Stimulated activated CD8-positive, alpha-beta memory T cell treated with anti-CD3 and anti-CD28 coated beads, Interleukin-4, amount 100 ng/mL, for 4 hours (primary cell): ENCODE measurements at regions not wholly inside any gene's neighbourhood (a gene's known extent, or its start where the extent isn't known, plus 50 kb on each side); places are given as distances from the start of the nearest gene placed in this dataset.

Source experiments
- DNase-seq, 2 donors: peaks; one replicate each; pipeline ENCODE4 v3.0.0-alpha.2; 2020; ENCODE audit warnings: low read depth in 2 of 2, low spot score in 1 of 2

GRCh38 chr2:60296219-60296955 lies 257.1 kb downstream of the BCL11A start:
- DNase-seq = no peak

- no peak for DNase-seq
These were observed 257.9 kb downstream of the BCL11A start for GRCh38 chr2:60295636-60295962.

GRCh38 chr2:60294901-60295635 lies 258.4 kb downstream of the BCL11A start:
- no peak for DNase-seq

DNA sequence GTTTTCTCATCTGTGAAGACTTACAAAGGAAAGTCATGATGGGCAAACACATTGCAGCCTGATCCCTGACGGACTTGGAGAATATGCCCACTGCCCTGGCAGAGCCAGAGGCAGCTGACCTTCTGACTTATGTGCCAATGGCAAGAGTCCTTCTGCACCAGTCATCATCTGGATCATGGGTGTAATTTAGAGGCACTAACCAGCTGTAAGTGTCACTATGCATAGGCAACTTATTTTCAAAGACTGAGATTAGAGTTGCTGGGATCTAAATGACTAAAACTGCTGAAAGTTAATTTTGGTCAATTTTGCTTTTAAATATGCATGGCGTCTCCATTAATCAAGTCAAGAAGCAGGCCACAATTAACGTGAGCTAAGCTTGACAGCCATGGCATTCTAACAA lies 261.2 kb downstream of the BCL11A start:
- DNase-seq = no peak

GRCh38 chr2:60290509-60290908 lies 262.9 kb downstream of the BCL11A start:
- no peak for DNase-seq

DNA sequence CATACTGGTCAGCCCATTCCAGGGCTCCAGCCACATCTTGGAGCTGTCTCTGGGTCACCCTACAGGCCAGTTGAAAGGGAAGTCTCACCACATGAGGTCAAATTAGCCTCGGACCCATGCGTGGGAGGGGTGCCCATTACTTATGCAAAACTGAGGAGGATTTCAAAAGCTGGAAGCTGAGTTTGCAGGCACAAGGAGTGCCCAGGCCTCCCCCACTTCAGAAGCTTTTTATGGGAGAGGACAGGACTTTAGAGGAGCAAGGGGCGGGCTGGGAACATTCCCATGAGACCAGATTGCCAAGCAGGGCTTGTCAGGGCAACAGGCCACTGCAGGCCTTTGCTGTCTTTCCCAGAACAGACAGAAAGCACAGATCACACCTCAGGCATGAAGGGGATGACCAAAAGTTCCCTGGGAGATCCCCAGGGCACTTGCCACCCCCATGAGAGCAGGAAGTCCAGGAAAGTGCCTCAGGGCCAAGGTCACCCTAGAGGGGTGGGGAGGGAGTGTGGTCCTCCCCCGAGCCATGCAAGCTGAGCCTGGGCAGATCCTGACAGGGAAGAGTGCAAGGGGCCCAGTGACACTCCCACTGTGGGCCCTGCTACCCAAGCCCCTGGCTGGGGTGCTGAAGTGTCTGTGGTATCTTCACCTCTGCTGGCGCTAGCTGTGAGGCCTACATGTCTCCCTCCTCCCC lies 267.7 kb downstream of the BCL11A start:
- no peak for DNase-seq

DNA sequence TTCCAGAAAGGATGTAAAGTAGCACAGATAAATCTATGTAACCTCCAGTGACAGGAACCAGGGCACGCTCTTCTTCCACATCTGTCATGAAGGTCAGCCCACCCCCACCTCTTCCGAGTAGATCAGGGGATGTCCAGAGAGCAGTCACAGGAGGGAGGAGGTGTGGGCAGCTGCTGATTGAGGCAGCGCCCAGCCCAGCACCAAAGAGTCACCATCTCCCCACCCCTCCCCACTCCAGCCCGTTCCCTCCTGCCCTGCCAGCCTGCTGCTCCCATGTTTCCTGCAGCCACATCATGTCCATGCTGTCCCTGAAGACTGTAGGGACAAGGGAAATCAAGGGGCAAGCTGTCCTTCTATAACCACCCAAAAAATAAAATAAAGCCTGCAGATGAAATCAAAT lies 269.8 kb downstream of the BCL11A start:
- DNase-seq = no peak

DNA sequence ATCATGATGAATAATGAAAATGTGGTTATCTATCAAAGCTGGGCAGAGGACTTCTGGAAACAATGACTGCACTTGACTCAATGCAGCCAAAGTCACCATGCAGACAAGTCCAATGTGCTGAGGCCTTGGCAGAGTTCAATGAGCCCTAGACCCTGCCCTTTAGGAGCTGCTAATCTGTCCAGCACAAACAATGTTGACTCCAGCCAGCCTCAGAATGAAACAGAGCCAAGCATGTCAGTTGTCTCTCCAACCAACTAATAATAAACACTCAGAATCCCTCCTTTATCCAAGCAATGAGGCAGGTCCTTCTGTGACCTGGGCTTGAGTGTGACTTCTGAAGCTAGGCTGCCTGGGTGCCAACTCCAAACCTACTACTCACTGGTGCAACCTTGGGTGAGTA lies 270.6 kb downstream of the BCL11A start:
- no peak for DNase-seq

DNA sequence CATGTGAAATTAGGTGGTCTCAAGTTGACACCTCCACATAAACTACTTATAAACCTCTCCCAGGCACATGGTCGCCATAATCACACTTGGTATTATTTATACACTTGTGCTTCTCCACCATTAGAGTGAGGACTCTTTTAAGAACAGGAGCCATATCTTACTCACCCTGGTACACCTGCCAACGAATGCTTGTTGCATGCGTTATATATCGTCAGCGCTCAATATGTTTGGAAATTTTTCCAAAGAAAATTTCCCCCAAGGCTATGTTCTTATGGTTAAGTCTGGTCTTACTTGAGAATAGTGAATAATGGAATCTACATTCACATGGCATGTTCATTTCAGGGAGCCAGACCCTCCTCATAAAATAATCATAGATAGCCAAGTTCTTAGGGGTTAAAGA lies 271.7 kb downstream of the BCL11A start:
- DNase-seq = no peak

DNA sequence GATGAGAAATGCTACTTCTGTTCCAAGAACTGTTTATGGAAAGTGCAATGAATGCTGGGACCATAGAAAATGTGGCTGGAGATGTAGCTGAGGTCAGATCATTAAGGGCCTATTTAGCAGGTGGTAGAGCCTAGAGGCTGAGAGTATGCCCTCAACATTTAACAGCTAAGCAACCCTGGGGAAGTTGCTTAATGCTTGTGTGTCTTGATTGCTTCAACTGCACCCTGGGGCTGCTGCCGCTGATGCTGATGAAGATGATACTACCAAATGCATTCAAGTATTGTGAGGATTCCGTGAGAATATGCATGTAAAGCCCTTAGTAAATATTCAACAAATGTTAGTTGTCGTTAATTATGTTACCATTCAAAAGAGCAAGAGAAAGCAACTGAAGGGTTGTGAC lies 273.2 kb downstream of the BCL11A start:
- DNase-seq = no peak

GRCh38 chr2:60278906-60279305 lies 274.5 kb downstream of the BCL11A start:
- DNase-seq = no peak

DNA sequence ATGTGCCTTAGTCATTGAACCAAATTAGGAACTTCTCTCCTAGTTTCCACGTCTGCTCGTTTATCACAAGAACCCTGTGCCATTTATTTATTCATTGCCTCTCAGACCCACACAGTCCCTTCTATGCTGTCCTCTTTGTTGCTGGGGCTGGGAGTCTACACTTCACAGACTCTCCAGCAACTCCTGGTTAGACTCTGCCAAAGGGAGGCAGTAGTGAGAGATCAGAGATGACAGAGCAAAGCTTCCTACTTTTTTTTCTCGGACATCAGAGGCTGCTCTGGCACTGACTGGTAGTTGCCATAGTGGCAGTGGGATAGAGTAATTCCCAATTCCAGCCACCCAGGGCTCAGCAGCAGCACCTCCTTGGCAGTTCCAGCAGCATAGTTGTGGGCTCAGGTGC lies 277.5 kb downstream of the BCL11A start:
- DNase-seq = no peak

DNA sequence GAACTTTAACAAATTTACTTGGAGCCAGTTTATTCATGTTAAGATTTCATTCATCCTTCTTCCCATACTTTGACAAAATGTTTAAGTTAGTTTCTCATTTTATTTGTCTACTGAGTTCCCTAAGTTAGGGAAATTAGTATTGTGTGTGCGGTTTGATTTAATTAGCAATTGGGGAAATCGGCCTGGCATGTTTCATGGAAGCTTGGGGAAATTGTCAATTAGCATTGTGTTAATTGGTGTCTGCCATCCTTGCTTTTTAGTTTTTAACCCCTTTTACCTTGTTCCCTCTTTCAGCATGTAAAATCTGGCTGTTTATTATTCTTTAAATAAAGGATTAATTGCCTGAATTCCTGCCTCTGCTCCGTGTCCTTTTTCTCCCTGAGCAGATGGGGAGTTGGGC lies 279.6 kb downstream of the BCL11A start:
- DNase-seq = no peak

- no peak for DNase-seq
These were observed 281.7 kb downstream of the BCL11A start for GRCh38 chr2:60271713-60272112.

GRCh38 chr2:60271131-60271530 lies 282.3 kb downstream of the BCL11A start:
- DNase-seq = no peak

GRCh38 chr2:60268661-60269060 lies 284.8 kb downstream of the BCL11A start:
- no peak for DNase-seq

DNA sequence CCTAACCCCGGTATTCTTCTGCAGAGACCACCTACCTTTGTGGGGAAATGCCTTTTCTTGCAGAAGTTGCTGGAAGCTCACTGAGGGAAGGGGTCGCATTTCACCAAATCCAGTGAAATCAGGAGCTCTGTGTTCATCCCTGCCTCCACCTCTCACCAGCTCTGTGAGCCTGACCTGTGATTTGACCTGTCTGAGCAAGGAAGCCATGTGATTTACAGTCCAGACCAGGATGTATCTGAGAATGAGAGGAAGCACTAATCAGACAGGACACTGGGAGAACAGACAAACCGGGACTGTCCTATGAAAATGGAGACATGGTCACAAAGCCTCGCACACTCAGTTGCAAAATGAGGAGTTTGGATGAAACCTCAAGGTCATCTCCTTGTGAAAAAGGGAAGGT lies 285.4 kb downstream of the BCL11A start:
- no peak for DNase-seq

DNA sequence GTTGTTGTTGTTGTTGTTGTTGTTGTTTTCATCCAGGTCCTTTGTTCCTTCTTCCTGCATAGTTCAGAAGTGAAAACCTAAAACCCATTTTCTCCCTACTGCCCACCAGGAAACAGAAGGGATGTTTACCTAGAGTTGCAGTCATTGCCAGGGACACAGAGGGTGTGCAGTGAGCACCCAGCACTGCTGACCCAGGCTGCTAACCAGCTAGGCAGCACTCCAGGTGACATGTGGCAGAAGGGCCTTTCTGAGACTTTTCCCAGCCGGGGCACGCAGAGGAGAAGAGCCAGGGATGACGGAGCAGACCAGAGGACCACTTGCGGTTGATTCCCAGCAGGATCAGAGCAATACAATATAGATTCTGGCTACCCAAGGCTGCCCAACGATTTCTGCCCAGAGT lies 286.3 kb downstream of the BCL11A start:
- DNase-seq = no peak

DNA sequence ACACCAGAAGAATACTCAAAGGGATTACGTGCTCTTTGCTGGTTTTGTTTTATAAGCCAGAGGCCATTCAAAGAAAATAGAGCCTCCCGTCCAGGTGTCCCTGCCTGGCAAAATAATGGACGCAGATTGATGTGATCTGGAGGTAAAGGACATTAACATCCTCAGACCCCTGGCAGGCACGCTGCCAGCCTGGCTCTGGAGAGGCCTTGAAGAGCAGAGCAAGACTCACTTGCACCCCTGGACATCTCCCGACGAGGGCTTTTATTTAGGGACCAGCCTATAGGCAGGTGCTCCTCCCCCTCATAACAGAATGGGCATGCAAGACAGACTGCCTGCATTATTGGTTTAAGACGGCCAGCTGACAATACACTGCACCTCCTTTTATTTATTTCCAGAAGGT lies 291.3 kb downstream of the BCL11A start:
- DNase-seq = no peak

GRCh38 chr2:60260639-60261296 lies 292.7 kb downstream of the BCL11A start:
- DNase-seq = no peak

- DNase-seq = no peak
These were observed 293.7 kb downstream of the BCL11A start for GRCh38 chr2:60259781-60260180.

DNA sequence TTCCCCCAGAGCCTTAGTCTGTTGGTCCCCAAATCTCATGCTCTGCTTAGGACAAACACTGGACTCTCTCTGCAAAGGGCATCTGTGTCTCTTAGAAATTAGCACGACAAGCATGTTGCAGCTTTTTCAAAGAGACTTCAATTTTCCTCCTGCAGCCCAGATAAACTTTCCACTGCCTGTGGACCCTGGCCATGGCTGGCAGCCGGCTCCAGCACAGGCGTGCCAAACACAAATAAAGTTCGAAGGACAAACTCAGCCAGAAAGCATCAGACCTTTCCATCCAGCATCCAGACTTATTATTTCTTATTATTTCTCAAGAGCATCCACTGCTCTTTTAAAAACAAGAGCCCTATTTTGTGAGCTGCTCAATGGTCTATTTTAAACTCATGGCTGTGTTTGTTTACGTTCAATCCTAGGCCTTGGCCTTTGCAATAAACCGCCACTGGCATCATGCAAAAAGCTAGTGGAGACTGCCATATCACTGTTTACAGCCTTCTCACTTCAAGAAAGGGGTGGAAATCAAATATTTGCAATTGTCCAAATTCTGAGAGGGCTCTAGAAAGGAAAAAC lies 300.8 kb downstream of the BCL11A start:
- no peak for DNase-seq
